ENCODE measurements at regions not wholly inside any gene's neighbourhood (a gene's known extent, or its start where the extent isn't known, plus 50 kb on each side); places are given as distances from the start of the nearest gene placed in this dataset.
"Not testable (repeated sequence)": the region's sequence is repeated elsewhere in the genome, so short reads cannot be mapped to it uniquely, and the experiment has no call there.

- DNase-seq (ENCODE audit: low read depth, low spot score): peak; percentile 39
Measured at GRCh38 chr11:29171360-29171950, 845.4 kb downstream of the KCNA4 start.

- DNase-seq (ENCODE audit: low read depth, low spot score): no peak
Measured at GRCh38 chr11:29166306-29166705, 850.5 kb downstream of the KCNA4 start.

DNA sequence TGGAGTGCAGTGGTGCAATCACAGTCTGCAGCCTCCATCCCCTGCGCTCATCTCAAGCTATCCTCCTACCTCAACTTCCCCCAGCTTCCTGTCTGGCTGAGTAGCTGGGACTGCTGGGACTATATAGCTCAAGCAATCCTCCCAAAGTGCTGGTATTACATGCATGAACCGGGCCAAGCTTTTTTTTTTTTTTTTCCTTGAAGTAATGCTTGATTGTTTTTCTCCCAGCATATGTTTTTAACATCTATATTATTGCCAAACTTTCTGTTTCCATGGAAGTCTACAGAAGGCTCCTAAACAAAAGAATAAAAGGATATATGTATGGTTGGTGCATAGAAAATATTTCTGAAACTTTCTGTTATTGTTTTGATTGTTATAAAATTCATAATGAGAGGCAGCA, 853.6 kb downstream of the KCNA4 start:
- no peak for DNase-seq (ENCODE audit: low read depth, low spot score)

DNA sequence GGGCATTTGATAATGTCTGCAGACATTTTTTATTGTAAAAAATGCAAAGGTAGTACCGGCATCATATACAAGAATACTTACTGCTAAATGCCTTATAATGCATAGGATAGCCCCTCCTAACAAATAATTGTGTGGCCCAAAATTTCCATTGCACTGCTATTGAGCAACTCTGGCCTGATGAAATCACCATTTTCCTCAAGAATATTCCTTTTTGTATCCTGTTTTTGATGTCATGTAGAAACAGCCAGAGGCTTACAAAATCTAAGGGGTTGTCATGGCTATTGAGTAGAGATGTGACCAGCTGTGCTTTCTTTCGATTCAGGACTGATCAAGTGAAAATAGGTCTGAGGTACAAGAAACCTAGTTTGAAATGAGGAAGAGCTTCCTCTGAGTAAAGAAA, 854.3 kb downstream of the KCNA4 start:
- DNase-seq (ENCODE audit: low read depth, low spot score): no peak

GRCh38 chr11:29161191-29161590, 855.6 kb downstream of the KCNA4 start:
- peak; percentile 42 for DNase-seq (ENCODE audit: low read depth, low spot score)

GRCh38 chr11:29159552-29160465, 857.0 kb downstream of the KCNA4 start:
- peak; percentile 92 for DNase-seq (ENCODE audit: low read depth, low spot score)

DNA sequence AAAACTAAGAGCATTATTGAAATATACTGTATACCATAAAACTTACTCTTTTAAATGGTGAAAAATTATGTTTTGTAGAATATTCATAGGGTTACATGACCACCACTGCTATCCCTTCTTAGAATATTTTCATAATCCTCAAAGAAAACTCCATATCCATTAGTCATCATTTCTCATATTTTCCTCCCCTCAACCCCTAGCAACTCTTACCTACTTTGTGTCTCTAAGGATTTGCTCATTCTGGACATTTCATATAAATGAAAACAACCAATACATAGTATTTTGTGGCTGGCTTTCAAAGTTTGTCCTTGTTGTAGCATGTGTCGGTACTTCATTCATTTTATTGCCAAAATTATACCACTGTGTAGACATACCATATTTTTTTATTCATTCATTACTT, 863.8 kb downstream of the KCNA4 start:
- no peak for DNase-seq (ENCODE audit: low read depth, low spot score)

- DNase-seq (ENCODE audit: low read depth, low spot score): not testable (repeated sequence)
Measured at GRCh38 chr11:29142573-29142972, 874.3 kb downstream of the KCNA4 start.

- DNase-seq (ENCODE audit: low read depth, low spot score): peak; percentile 46
Measured at GRCh38 chr11:29135504-29135903, 881.3 kb downstream of the KCNA4 start.

- no peak for DNase-seq (ENCODE audit: low read depth, low spot score)
Measured at GRCh38 chr11:29131055-29131454, 885.8 kb downstream of the KCNA4 start.

DNA sequence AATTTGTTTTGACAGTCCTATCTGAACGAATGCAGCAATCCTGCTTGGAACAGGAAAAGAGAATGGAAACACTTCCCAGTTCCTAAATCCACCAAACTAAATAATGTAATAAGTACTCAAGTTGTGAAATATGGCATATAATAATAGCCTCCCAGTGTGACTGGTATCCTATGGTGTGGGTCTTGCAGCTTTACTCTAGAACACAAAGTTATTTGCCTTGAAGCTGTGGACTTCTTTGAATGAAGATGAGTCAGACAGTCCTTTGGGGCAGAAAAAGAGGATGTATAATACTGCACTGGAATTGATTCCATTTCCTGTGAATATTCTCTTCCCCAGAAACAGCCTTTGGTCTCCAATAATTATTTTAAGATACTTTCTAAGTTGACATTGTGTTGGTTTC, 887.0 kb downstream of the KCNA4 start:
- no peak for DNase-seq (ENCODE audit: low read depth, low spot score)

- DNase-seq (ENCODE audit: low read depth, low spot score): no peak
Measured at GRCh38 chr11:29127461-29127860, 889.4 kb downstream of the KCNA4 start.

DNA sequence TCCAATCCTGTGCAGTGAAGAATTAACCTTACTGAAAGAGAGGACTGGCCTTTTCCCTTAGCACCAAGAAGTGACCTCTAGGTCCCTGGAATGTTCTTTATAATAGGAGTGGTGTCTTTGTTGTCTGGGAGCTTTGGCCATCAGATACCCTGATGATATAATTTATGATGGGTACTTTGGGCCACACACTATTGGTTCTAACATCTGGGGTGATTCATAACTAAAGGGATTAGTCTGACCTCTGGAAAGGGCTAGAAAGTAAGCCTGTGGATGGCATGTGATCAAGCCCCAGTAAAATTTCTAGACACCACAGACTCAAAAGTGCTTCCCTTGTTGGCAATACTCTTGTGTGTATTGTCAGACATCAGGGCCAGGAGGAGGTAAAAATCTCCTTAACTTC, 891.2 kb downstream of the KCNA4 start:
- no peak for DNase-seq (ENCODE audit: low read depth, low spot score)

DNA sequence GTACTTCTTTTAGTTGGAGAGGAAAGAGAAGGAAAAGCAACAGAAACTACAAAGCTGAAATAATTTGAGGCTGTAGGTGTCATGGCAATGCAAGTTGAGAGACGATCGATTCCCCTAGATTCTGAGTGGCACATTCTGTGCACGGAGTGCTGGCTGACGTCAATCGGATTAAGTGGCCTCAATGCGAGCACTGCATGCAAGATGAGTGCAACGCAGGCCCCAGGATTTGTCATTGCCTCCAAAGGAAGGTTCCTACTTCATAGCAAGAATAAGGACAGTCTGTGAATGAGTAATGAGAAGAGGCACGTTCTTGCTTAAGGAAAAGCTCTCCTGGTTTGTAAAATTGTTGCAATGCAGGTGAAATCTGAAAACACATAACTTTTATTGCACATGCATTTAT, 892.4 kb downstream of the KCNA4 start:
- DNase-seq (ENCODE audit: low read depth, low spot score): peak; percentile 16

- peak; percentile 79 for DNase-seq (ENCODE audit: low read depth, low spot score)
Measured at GRCh38 chr11:29119707-29120618, 896.9 kb downstream of the KCNA4 start.

GRCh38 chr11:29119116-29119515, 897.7 kb downstream of the KCNA4 start:
- no peak for DNase-seq (ENCODE audit: low read depth, low spot score)

- no peak for DNase-seq (ENCODE audit: low read depth, low spot score)
Measured at GRCh38 chr11:29100967-29101366, 915.9 kb downstream of the KCNA4 start.

- DNase-seq (ENCODE audit: low read depth, low spot score): no peak
Measured at GRCh38 chr11:29095821-29096220, 921.0 kb downstream of the KCNA4 start.

DNA sequence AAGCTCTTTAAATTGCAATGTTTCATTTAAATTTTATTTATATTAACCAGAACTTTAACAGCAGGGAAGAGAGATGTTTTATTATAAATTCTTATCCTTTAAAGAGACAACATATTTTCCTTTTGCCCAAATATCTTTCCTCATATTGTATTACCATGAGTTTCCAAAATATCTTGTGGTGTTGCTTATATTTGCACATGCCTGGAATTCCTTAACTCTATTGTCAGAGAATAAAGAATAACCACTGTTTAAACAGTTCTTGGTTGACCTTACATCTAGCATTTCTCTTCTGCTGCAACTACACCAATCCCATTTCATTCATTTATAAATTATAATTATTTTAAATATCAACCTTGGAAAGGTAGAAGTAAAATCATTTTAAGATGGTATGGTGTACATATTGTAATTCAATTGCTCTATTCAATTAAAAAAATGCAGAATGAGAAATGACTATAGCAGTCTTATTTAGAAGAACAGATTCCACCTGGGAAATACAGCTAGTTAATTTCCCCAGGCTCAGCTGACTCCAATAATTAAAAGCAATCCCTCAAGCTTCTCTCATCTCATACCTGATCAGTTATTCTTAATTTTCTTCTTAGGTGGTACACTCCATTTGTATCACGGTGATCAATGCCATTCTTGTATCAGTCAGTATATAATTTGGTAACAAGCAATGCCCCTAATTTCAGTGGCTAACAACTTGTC, 923.3 kb downstream of the KCNA4 start:
- peak; percentile 54 for DNase-seq (ENCODE audit: low read depth, low spot score)

DNA sequence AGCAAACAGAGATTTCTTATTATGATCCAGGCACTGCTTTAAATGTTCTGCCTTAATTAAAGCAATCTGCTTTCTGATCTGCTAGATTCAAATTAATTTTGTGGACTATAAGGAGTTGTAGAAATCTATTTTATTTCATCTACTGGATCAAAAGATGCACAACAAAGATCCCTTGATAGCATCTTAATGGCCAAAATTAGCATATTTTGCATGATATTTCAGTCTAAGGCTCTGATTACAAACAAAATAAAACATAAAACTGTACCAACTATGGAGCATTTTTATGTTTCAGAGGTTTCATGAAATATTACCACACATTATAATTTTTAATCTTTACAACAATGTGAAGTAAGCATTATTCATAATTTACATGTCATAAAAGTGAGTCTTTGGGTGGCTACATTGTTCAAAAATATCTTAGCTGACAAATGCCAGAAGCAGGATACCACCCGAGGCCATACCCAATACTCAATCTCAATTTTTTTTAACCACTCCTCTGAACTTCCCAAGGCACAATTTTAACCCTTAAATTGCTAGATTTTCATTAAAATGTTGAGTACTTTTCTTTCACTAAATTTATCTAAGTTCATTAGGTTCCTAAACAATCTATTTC, 929.5 kb downstream of the KCNA4 start:
- no peak for DNase-seq (ENCODE audit: low read depth, low spot score)

DNA sequence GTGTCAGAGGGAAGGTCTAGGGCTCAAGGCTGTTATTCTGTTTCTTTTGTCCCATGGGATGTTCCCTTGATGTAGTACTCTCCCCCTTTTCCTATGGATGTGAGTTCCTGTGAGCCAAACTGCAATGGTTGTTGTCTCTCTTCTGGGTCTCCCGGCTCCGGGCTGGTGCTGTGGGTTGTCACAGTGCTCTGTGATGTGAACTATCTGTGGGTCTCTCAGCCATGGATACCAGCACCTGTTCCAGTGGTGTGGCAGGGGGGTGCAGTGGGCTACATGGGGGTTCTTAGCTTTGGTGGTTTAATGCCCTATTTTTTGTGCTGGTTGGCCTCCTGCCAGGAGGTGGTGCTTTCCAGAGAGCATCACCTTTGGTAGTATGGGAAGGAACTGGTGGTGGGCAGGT, 941.1 kb downstream of the KCNA4 start:
- no peak for DNase-seq (ENCODE audit: low read depth, low spot score)
